ENCODE measurements at regions not wholly inside any gene's neighbourhood (a gene's known extent, or its start where the extent isn't known, plus 50 kb on each side); places are given as distances from the start of the nearest gene placed in this dataset.

DNA sequence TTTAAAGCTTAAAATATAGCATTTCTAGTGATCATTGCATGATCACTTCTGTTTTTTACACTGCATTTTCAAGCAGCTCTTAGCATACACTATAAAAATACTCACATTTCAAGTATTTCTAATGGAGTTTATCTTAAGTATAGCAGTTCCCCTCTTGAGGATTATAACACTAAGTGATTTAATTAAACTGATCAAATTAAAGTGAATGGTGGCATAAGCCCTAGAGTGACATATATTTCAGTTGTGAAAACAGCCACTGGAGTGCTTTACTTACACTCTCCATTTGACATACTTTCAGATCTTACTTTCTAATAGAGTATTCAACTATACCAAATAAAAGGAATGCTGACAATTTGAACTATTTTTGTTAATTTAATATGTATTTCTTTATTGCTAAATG lies 623.3 kb upstream of the TMPRSS15 start:
- no peak overlapping the region for H3K27ac ChIP-seq (ENCODE audit: low read depth, low read length)
- Mint-ChIP-seq H3K4me3 (ENCODE audit: unreplicated experiment) (no peak overlapping the region), H3K9me3 (ENCODE audit: unreplicated experiment) (no peaks in the 10 kb centered on the region), H3K27ac (ENCODE audit: unreplicated experiment) (no peak overlapping the region), H3K36me3 (ENCODE audit: low read depth, unreplicated experiment) (no peaks in the 10 kb centered on the region), H3K27me3 (ENCODE audit: low read depth, unreplicated experiment) (no peaks in the 10 kb centered on the region), H3K4me1 (ENCODE audit: low read depth, unreplicated experiment) (no peaks in the 10 kb centered on the region)
- no peaks in the 10 kb centered on the region for H3K4me1 ChIP-seq (ENCODE audit: insufficient read depth, low read length)
- no peak overlapping the region for H3K4me3 ChIP-seq (ENCODE audit: insufficient read depth, low read depth, low read length)
- no peak overlapping the region for H3K4me2 ChIP-seq (ENCODE audit: low read length)
- no peak for FAIRE-seq
- H2AFZ ChIP-seq (ENCODE audit: low read depth, low read length) = no peak overlapping the region
- no peak for DNase-seq (ENCODE audit: low read depth)
- H4K20me1 ChIP-seq (ENCODE audit: insufficient read depth, low read length) = no peaks in the 10 kb centered on the region
- no peaks in the 10 kb centered on the region for H3K36me3 ChIP-seq (ENCODE audit: insufficient read depth, low read length)
- H3K9ac ChIP-seq (ENCODE audit: low read length) = no peak overlapping the region
- TF ChIP-seq CTCF (IDR thresholded peaks at IDR 0.05; ENCODE audit: insufficient read depth, low read depth, low read length) (no peak), EZH2 (IDR thresholded peaks at IDR 0.05; ENCODE audit: insufficient read depth, low read length) (no peak)
- no peaks in the 10 kb centered on the region for H3K79me2 ChIP-seq (ENCODE audit: insufficient read depth, low read length)
- no peaks in the 10 kb centered on the region for H3K9me3 ChIP-seq (ENCODE audit: insufficient read depth, low read depth, low read length)
- no peaks in the 10 kb centered on the region for H3K27me3 ChIP-seq (ENCODE audit: insufficient read depth, low read length)

- Mint-ChIP-seq H3K27me3 (ENCODE audit: low read depth, unreplicated experiment) (no peaks in the 10 kb centered on the region), H3K27ac (ENCODE audit: unreplicated experiment) (no peak overlapping the region), H3K4me1 (ENCODE audit: low read depth, unreplicated experiment) (no peaks in the 10 kb centered on the region), H3K9me3 (ENCODE audit: unreplicated experiment) (no peaks in the 10 kb centered on the region), H3K36me3 (ENCODE audit: low read depth, unreplicated experiment) (no peaks in the 10 kb centered on the region), H3K4me3 (ENCODE audit: unreplicated experiment) (no peak overlapping the region)
- Histone ChIP-seq H3K36me3 (ENCODE audit: insufficient read depth, low read length) (no peaks in the 10 kb centered on the region), H3K27ac (ENCODE audit: low read depth, low read length) (no peak overlapping the region), H3K27me3 (ENCODE audit: insufficient read depth, low read length) (no peaks in the 10 kb centered on the region), H3K4me3 (ENCODE audit: insufficient read depth, low read depth, low read length) (no peak overlapping the region), H3K9me3 (ENCODE audit: insufficient read depth, low read depth, low read length) (no peaks in the 10 kb centered on the region), H4K20me1 (ENCODE audit: insufficient read depth, low read length) (no peaks in the 10 kb centered on the region), H3K9ac (ENCODE audit: low read length) (no peak overlapping the region), H3K79me2 (ENCODE audit: insufficient read depth, low read length) (no peaks in the 10 kb centered on the region), H3K4me1 (ENCODE audit: insufficient read depth, low read length) (no peaks in the 10 kb centered on the region), H3K4me2 (ENCODE audit: low read length) (no peak overlapping the region), H2AFZ (ENCODE audit: low read depth, low read length) (no peak overlapping the region)
- DNase-seq (ENCODE audit: low read depth) = no peak
- no peak for TF ChIP-seq CTCF (IDR thresholded peaks at IDR 0.05; ENCODE audit: insufficient read depth, low read depth, low read length)
- no peak for TF ChIP-seq EZH2 (IDR thresholded peaks at IDR 0.05; ENCODE audit: insufficient read depth, low read length)
- no peak for FAIRE-seq
These were observed 626.2 kb upstream of the TMPRSS15 start for GRCh38 chr21:19029816-19030215.

- Mint-ChIP-seq H3K27ac (ENCODE audit: unreplicated experiment) (no peak overlapping the region), H3K27me3 (ENCODE audit: low read depth, unreplicated experiment) (no peaks in the 10 kb centered on the region), H3K36me3 (ENCODE audit: low read depth, unreplicated experiment) (no peaks in the 10 kb centered on the region), H3K9me3 (ENCODE audit: unreplicated experiment) (no peaks in the 10 kb centered on the region), H3K4me3 (ENCODE audit: unreplicated experiment) (no peak overlapping the region), H3K4me1 (ENCODE audit: low read depth, unreplicated experiment) (no peaks in the 10 kb centered on the region)
- Histone ChIP-seq H3K4me2 (ENCODE audit: low read length) (no peak overlapping the region), H3K4me3 (ENCODE audit: insufficient read depth, low read depth, low read length) (no peak overlapping the region), H2AFZ (ENCODE audit: low read depth, low read length) (no peak overlapping the region), H3K27ac (ENCODE audit: low read depth, low read length) (no peak overlapping the region), H4K20me1 (ENCODE audit: insufficient read depth, low read length) (no peaks in the 10 kb centered on the region), H3K4me1 (ENCODE audit: insufficient read depth, low read length) (no peaks in the 10 kb centered on the region), H3K79me2 (ENCODE audit: insufficient read depth, low read length) (no peaks in the 10 kb centered on the region), H3K36me3 (ENCODE audit: insufficient read depth, low read length) (no peaks in the 10 kb centered on the region), H3K9ac (ENCODE audit: low read length) (no peak overlapping the region), H3K27me3 (ENCODE audit: insufficient read depth, low read length) (no peaks in the 10 kb centered on the region), H3K9me3 (ENCODE audit: insufficient read depth, low read depth, low read length) (no peaks in the 10 kb centered on the region)
- TF ChIP-seq CTCF (IDR thresholded peaks at IDR 0.05; ENCODE audit: insufficient read depth, low read depth, low read length) (no peak), EZH2 (IDR thresholded peaks at IDR 0.05; ENCODE audit: insufficient read depth, low read length) (no peak)
- no peak for DNase-seq (ENCODE audit: low read depth)
- FAIRE-seq = no peak
These were observed 628.4 kb upstream of the TMPRSS15 start for GRCh38 chr21:19031953-19032352.

Measured in astrocyte (in vitro differentiated cells and primary cell).